Neural cell (in vitro differentiated cells): ENCODE measurements at regions not wholly inside any gene's neighbourhood (a gene's known extent, or its start where the extent isn't known, plus 50 kb on each side); places are given as distances from the start of the nearest gene placed in this dataset.

Experiments
- EZH2 ChIP-seq: fragments of 200-600, 300-800 bp; shearing (Covaris generic), sonication (generic); IDR thresholded peaks from 2 replicates; pipeline ENCODE4 v1.6.1; 2014; ENCODE audit warnings: antibody characterized with exemption, low read length, borderline replicate concordance, mild to moderate bottlenecking; ENCODE audit not compliant: insufficient read depth, poor library complexity, severe bottlenecking
- TF ChIP-seq, protein P1 (sequence below): fragments of 450-650 bp; IDR thresholded peaks from 2 replicates; pipeline ENCODE4 v1.5.1; 2014; ENCODE audit warnings: antibody characterized with exemption, mild to moderate bottlenecking, moderate library complexity; ENCODE audit not compliant: poor library complexity, severe bottlenecking

DNA sequence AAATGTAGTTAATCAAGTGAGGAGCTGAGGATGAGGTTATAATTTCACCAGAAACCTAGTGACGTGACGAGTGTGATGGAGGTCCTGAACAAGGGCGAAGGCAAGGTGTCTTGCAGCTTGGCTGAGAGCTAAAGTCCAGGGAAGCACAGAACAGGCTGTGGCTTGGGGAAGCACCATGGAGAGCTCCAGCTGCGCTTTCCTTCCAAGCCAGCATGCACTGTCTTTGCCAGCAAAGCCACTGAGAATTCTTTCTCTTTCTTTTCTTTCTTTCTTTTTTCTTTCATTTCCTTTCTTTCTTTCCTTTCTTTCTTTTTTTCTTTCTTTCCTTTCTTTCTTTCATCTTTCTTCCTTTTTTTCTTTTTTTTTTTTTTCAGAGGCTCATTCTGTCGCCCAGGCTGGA lies 239.3 kb downstream of the FBXO15 start:
- TF ChIP-seq, protein P1, sequence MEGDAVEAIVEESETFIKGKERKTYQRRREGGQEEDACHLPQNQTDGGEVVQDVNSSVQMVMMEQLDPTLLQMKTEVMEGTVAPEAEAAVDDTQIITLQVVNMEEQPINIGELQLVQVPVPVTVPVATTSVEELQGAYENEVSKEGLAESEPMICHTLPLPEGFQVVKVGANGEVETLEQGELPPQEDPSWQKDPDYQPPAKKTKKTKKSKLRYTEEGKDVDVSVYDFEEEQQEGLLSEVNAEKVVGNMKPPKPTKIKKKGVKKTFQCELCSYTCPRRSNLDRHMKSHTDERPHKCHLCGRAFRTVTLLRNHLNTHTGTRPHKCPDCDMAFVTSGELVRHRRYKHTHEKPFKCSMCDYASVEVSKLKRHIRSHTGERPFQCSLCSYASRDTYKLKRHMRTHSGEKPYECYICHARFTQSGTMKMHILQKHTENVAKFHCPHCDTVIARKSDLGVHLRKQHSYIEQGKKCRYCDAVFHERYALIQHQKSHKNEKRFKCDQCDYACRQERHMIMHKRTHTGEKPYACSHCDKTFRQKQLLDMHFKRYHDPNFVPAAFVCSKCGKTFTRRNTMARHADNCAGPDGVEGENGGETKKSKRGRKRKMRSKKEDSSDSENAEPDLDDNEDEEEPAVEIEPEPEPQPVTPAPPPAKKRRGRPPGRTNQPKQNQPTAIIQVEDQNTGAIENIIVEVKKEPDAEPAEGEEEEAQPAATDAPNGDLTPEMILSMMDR: no peak
- no peak for TF ChIP-seq EZH2
